Neutrophil (primary cell): ENCODE measurements at regions not wholly inside any gene's neighbourhood (a gene's known extent, or its start where the extent isn't known, plus 50 kb on each side); places are given as distances from the start of the nearest gene placed in this dataset.

Source experiments
- H3K27ac ChIP-seq: fragments of 200-600 bp; sonication (generic); 2 replicates; pipeline ENCODE4 v1.5.1; 2016; ENCODE audit warnings: mild to moderate bottlenecking, moderate library complexity
- H3K27me3 ChIP-seq: fragments of 200-600 bp; sonication (generic); 2 replicates; pipeline ENCODE4 v1.6.0; 2016; ENCODE audit warnings: mild to moderate bottlenecking
- H3K36me3 ChIP-seq: fragments of 200-600 bp; sonication (generic); 2 replicates; pipeline ENCODE4 v1.5.1; 2017
- H3K4me1 ChIP-seq, 2 experiments: fragments of 200-600 bp in 1 of 2; sonication (generic) in 1 of 2; 1 replicate in 1 of 2; 2 replicates in 1 of 2; pipeline versions ENCODE4 v1.5.1 to v1.6.1; 2013 to 2016; ENCODE audit warnings: low read depth in 1 of 2, low read length in 1 of 2, mild to moderate bottlenecking in 1 of 2, moderate library complexity in 1 of 2; ENCODE audit not compliant: control insufficient read depth in 1 of 2, insufficient read depth in 1 of 2
- H3K4me3 ChIP-seq, 2 experiments: fragments of 200-600 bp in 1 of 2; sonication (generic) in 1 of 2; 1 replicate in 1 of 2; 2 replicates in 1 of 2; pipeline ENCODE4 v1.5.1; 2013 to 2016; ENCODE audit warnings: low read depth in 1 of 2, low read length in 1 of 2, mild to moderate bottlenecking in 1 of 2, moderate library complexity in 1 of 2
- H3K9me3 ChIP-seq: fragments of 200-600 bp; sonication (generic); 2 replicates; pipeline ENCODE4 v1.5.1; 2016
- CTCF ChIP-seq: fragments of 200-600 bp; sonication (generic); IDR thresholded peaks from 2 replicates; pipeline ENCODE4 v1.5.1; 2016; ENCODE audit warnings: antibody characterized with exemption

GRCh38 chr9:99573886-99574285, 247.8 kb upstream of the NR4A3 start:
- no peaks in the 10 kb centered on the region for H3K36me3 ChIP-seq
- H3K27me3 ChIP-seq, result no peaks in the 10 kb centered on the region
- no peak overlapping the region for H3K27ac ChIP-seq
- H3K9me3 ChIP-seq, result no peaks in the 10 kb centered on the region
- peaks cover 0 to under 1% of the 10 kb centered on the region in 2 experiments for H3K4me1 ChIP-seq
- no peak for TF ChIP-seq CTCF
- no peak overlapping the region for H3K4me3 ChIP-seq

- Histone ChIP-seq H3K36me3 (no peaks in the 10 kb centered on the region), H3K4me1 (peaks cover 18 to 19% of the 10 kb centered on the region in 2 experiments)
These were observed 245.7 kb upstream of the NR4A3 start for GRCh38 chr9:99576002-99576401.

GRCh38 chr9:99576876-99577275, 244.8 kb upstream of the NR4A3 start:
- no peak for TF ChIP-seq CTCF
- no peaks in the 10 kb centered on the region for H3K9me3 ChIP-seq
- no peaks in the 10 kb centered on the region for H3K27me3 ChIP-seq
- no peaks in the 10 kb centered on the region for H3K36me3 ChIP-seq
- peaks cover 18 to 19% of the 10 kb centered on the region in 2 experiments for H3K4me1 ChIP-seq
- no peak overlapping the region for H3K27ac ChIP-seq
- no peak overlapping the region for H3K4me3 ChIP-seq

More at GRCh38 chr9:99576002-99576401, 245.7 kb upstream of the NR4A3 start:
- no peak overlapping the region for H3K4me3 ChIP-seq
- H3K9me3 ChIP-seq, result no peaks in the 10 kb centered on the region
- H3K27ac ChIP-seq, result no peak overlapping the region
- TF ChIP-seq CTCF, result no peak
- H3K27me3 ChIP-seq, result no peaks in the 10 kb centered on the region

GRCh38 chr9:99577351-99577750, 244.3 kb upstream of the NR4A3 start:
- Histone ChIP-seq H3K27ac (no peak overlapping the region), H3K36me3 (no peaks in the 10 kb centered on the region), H3K9me3 (no peaks in the 10 kb centered on the region), H3K4me1 (peaks cover 18 to 19% of the 10 kb centered on the region in 2 experiments), H3K4me3 (no peak overlapping the region), H3K27me3 (no peaks in the 10 kb centered on the region)
- TF ChIP-seq CTCF, result no peak

GRCh38 chr9:99578666-99579065, 243.0 kb upstream of the NR4A3 start:
- Histone ChIP-seq H3K4me3 (no peak overlapping the region), H3K27ac (no peak overlapping the region), H3K9me3 (no peaks in the 10 kb centered on the region), H3K36me3 (no peaks in the 10 kb centered on the region), H3K27me3 (no peaks in the 10 kb centered on the region), H3K4me1 (peaks cover 18 to 19% of the 10 kb centered on the region in 2 experiments)
- no peak for TF ChIP-seq CTCF

GRCh38 chr9:99579964-99580363, 241.7 kb upstream of the NR4A3 start:
- H3K4me3 ChIP-seq, result no peak overlapping the region
- H3K9me3 ChIP-seq, result no peaks in the 10 kb centered on the region
- no peak for TF ChIP-seq CTCF
- H3K36me3 ChIP-seq, result no peaks in the 10 kb centered on the region
- H3K27ac ChIP-seq, result peak overlapping the region; percentile 57
- no peaks in the 10 kb centered on the region for H3K27me3 ChIP-seq
- peaks cover 18 to 19% of the 10 kb centered on the region in 2 experiments for H3K4me1 ChIP-seq
